CD4-positive, alpha-beta T cell (primary cell): ENCODE measurements at regions not wholly inside any gene's neighbourhood (a gene's known extent, or its start where the extent isn't known, plus 50 kb on each side); places are given as distances from the start of the nearest gene placed in this dataset.

Source experiments
- ATAC-seq: fragments of 200-7000 bp; cut with Tn5 transposase; one replicate; pipeline ENCODE4 v1.10.0; 2022; ENCODE audit warnings: mild to moderate bottlenecking; ENCODE audit not compliant: poor library complexity
- CTCF ChIA-PET: fragments of 350-600 bp; sonication (Branson Sonifier 250); formaldehyde crosslinking; loops from one replicate; lab custom pipeline; 2021; ENCODE audit warnings: antibody characterized with exemption, inconsistent platforms; lab: Charles Lee
- POLR2A ChIA-PET: fragments of 350-600 bp; sonication (Branson Sonifier 250); formaldehyde crosslinking; loops from one replicate; lab custom pipeline; 2021; ENCODE audit warnings: antibody characterized with exemption, inconsistent platforms; lab: Charles Lee
- DNase-seq, 14 experiments: peaks; one replicate each; pipeline ENCODE4 v3.0.0-alpha.2; 2013 to 2020; ENCODE audit warnings: mixed read lengths in 2 of 14
- H3K27ac ChIP-seq, 2 donors: one replicate each; pipeline versions ENCODE4 v1.5.1 to v1.7.0; 2013; ENCODE audit warnings: low read length in 2 of 2, low read depth in 1 of 2, mild to moderate bottlenecking in 1 of 2
- H3K27me3 ChIP-seq, 2 experiments: 1 replicate in 1 of 2; 2 replicates in 1 of 2; pipeline versions ENCODE4 v1.6.1 to v1.7.0; 2013; ENCODE audit warnings: low read length in 2 of 2, control low read depth in 1 of 2, mild to moderate bottlenecking in 1 of 2, moderate library complexity in 1 of 2; ENCODE audit not compliant: insufficient read depth in 2 of 2, control insufficient read depth in 1 of 2
- H3K36me3 ChIP-seq: one replicate; pipeline ENCODE4 v1.6.1; 2013; ENCODE audit warnings: low read length, control low read depth; ENCODE audit not compliant: insufficient read depth
- H3K4me1 ChIP-seq: one replicate; pipeline ENCODE4 v1.6.1; 2013; ENCODE audit warnings: low read length, control low read depth; ENCODE audit not compliant: insufficient read depth
- H3K4me3 ChIP-seq: one replicate; pipeline ENCODE4 v1.5.1; 2013; ENCODE audit warnings: mild to moderate bottlenecking, low read length, moderate library complexity
- H3K9me3 ChIP-seq, 2 experiments: 1 replicate in 1 of 2; 2 replicates in 1 of 2; pipeline versions ENCODE4 v1.6.1 to v1.7.0; 2013; ENCODE audit warnings: low read length in 2 of 2, mild to moderate bottlenecking in 2 of 2, control low read depth in 1 of 2, moderate library complexity in 1 of 2; ENCODE audit not compliant: control insufficient read depth in 1 of 2, insufficient read depth in 1 of 2
- H3K27ac Mint-ChIP-seq: one replicate; pipeline ENCODE4 v1.8.0; 2020; ENCODE audit warnings: mixed read lengths
- H3K27me3 Mint-ChIP-seq: one replicate; pipeline ENCODE4 v1.8.0; 2021; ENCODE audit warnings: mixed read lengths
- H3K36me3 Mint-ChIP-seq: one replicate; pipeline ENCODE4 v1.8.0; 2021; ENCODE audit warnings: low read depth, mixed read lengths
- H3K4me1 Mint-ChIP-seq: one replicate; pipeline ENCODE4 v1.8.0; 2021; ENCODE audit warnings: low read depth, mixed read lengths
- H3K4me3 Mint-ChIP-seq: one replicate; pipeline ENCODE4 v1.8.0; 2020; ENCODE audit warnings: mild to moderate bottlenecking, mixed read lengths
- H3K9me3 Mint-ChIP-seq: one replicate; pipeline ENCODE4 v1.8.0; 2020; ENCODE audit warnings: mixed read lengths
- intact Hi-C, 2 experiments: fragments of 100-400 bp; cut with DNase I in 1 of 2; cut with micrococcal nuclease in 1 of 2; formaldehyde crosslinking; loops; one replicate each; pipeline versions ENCODE4 v1.15.1 to v1.9.0; 2023 to 2025; cut with DNase I, micrococcal nuclease
- TF ChIP-seq, protein P1 (sequence below): fragments of 200-600 bp; IDR thresholded peaks from one replicate; pipeline ENCODE4 v1.8.0; 2022; ENCODE audit warnings: antibody characterized with exemption, mild to moderate bottlenecking

DNA sequence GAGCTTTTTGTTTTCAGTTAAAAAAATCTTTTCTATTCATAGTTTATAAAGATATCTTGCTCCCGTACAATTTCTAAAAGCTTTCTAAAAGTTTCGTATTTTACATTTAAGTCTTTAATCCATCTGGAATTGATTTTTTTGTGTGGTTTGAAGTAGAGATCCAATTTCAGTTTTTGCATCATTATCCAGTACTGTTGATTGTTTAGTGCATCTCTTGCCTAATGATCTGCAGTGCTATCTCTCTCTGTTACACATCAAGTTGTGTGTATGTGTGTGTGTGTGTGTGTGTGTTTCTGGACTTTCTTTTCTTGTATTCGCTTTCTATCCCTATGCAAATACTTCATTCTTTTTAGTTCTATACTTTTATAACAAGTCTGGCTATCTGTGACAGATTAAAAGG, 605.8 kb upstream of the DPPA4 start:
- TF ChIP-seq, protein P1, sequence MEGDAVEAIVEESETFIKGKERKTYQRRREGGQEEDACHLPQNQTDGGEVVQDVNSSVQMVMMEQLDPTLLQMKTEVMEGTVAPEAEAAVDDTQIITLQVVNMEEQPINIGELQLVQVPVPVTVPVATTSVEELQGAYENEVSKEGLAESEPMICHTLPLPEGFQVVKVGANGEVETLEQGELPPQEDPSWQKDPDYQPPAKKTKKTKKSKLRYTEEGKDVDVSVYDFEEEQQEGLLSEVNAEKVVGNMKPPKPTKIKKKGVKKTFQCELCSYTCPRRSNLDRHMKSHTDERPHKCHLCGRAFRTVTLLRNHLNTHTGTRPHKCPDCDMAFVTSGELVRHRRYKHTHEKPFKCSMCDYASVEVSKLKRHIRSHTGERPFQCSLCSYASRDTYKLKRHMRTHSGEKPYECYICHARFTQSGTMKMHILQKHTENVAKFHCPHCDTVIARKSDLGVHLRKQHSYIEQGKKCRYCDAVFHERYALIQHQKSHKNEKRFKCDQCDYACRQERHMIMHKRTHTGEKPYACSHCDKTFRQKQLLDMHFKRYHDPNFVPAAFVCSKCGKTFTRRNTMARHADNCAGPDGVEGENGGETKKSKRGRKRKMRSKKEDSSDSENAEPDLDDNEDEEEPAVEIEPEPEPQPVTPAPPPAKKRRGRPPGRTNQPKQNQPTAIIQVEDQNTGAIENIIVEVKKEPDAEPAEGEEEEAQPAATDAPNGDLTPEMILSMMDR, result no peak
- H3K36me3 Mint-ChIP-seq, result no peaks in the 10 kb centered on the region
- ATAC-seq, result no peak
- H3K4me3 Mint-ChIP-seq, result no peak overlapping the region
- H3K27me3 ChIP-seq, result no peaks in the 10 kb centered on the region
- no peak overlapping the region for H3K4me3 ChIP-seq
- no peaks in the 10 kb centered on the region for H3K4me1 Mint-ChIP-seq
- no peaks in the 10 kb centered on the region for H3K9me3 Mint-ChIP-seq
- H3K27me3 Mint-ChIP-seq, result no peaks in the 10 kb centered on the region
- no peaks in the 10 kb centered on the region for H3K9me3 ChIP-seq
- no peak for DNase-seq
- ChIA-PET POLR2A (no interaction called here), CTCF (interaction anchor here (1.1 kb wide), 1 partner anchor 44 kb away, joined by 3 read pairs; no protein-coding TSS in a partner anchor)
- no peak overlapping the region for H3K27ac ChIP-seq
- intact Hi-C loops, result no loop called here
- no peaks in the 10 kb centered on the region for H3K36me3 ChIP-seq
- H3K4me1 ChIP-seq, result no peaks in the 10 kb centered on the region
- H3K27ac Mint-ChIP-seq, result no peak overlapping the region

DNA sequence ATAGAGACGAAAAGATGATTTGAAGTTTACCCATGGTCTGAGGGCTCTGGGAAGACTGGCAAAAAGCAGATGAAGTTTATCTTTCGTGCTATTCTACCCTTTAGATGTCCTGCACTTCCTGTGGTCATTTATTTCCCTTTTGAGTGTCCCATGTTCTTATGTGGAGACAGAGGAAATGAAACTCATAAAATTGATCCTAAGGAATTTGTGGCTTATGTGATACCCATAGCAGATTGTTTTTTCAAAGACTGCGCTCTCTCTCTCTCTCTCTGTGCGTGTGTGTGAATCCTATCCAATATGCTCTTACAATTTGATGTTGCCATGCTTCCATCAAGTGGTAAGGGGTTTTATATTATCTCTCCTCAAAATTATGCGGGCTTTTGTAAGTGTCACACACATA, 607.5 kb upstream of the DPPA4 start:
- H3K27ac Mint-ChIP-seq, result no peak overlapping the region
- ChIA-PET POLR2A (no interaction called here), CTCF (no interaction called here)
- H3K4me3 Mint-ChIP-seq, result no peak overlapping the region
- TF ChIP-seq, protein P1, result no peak
- no peaks in the 10 kb centered on the region for H3K4me1 Mint-ChIP-seq
- no peaks in the 10 kb centered on the region for H3K4me1 ChIP-seq
- no peak overlapping the region for H3K4me3 ChIP-seq
- no peak for DNase-seq
- no peak overlapping the region for H3K27ac ChIP-seq
- no peaks in the 10 kb centered on the region for H3K9me3 Mint-ChIP-seq
- ATAC-seq, result no peak
- no peaks in the 10 kb centered on the region for H3K36me3 ChIP-seq
- no peaks in the 10 kb centered on the region for H3K9me3 ChIP-seq
- intact Hi-C loops, result no loop called here
- H3K36me3 Mint-ChIP-seq, result no peaks in the 10 kb centered on the region
- H3K27me3 Mint-ChIP-seq, result no peaks in the 10 kb centered on the region
- H3K27me3 ChIP-seq, result no peaks in the 10 kb centered on the region

DNA sequence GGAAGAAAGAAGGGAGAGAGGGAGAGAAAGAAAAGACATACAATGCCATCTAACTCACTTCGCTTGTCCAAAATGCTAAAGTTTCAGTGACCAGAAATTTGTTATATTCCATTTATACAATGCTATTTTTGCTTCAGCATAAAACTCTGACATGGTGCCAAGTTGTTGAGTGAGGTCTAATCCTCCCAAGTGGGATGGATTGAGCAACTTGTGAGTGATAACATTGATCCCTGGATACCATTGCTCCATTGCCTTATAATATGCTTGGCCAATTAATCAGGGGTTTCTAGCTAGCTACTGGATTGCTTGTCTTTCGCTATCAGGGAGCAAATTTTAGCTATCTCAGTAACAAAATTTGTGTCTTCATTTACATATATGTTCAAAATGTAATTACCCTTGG, 615.6 kb upstream of the DPPA4 start:
- H3K27ac Mint-ChIP-seq, result no peak overlapping the region
- Histone ChIP-seq H3K27ac (no peak overlapping the region), H3K36me3 (no peaks in the 10 kb centered on the region), H3K4me1 (no peaks in the 10 kb centered on the region), H3K9me3 (no peaks in the 10 kb centered on the region), H3K4me3 (no peak overlapping the region), H3K27me3 (no peaks in the 10 kb centered on the region)
- ChIA-PET CTCF (interaction anchor here (0.5 kb wide), 1 partner anchor 1120 kb away, joined by 3 read pairs; no protein-coding TSS in a partner anchor), POLR2A (no interaction called here)
- H3K4me3 Mint-ChIP-seq, result no peak overlapping the region
- no peaks in the 10 kb centered on the region for H3K9me3 Mint-ChIP-seq
- no peaks in the 10 kb centered on the region for H3K4me1 Mint-ChIP-seq
- intact Hi-C loops, result no loop called here
- no peaks in the 10 kb centered on the region for H3K27me3 Mint-ChIP-seq
- H3K36me3 Mint-ChIP-seq, result no peaks in the 10 kb centered on the region
- TF ChIP-seq, protein P1, result no peak
- no peak for ATAC-seq
- DNase-seq, result no peak
